GM12801 (cell line): ENCODE measurements at regions not wholly inside any gene's neighbourhood (a gene's known extent, or its start where the extent isn't known, plus 50 kb on each side); places are given as distances from the start of the nearest gene placed in this dataset.

Experiments used
- CTCF ChIP-seq: IDR thresholded peaks from one replicate; pipeline ENCODE4 v1.5.1; 2011; ENCODE audit warnings: control low read depth; ENCODE audit not compliant: insufficient read length; ENCODE audit errors: extremely low read depth

GRCh38 chr17:33968350-33969044 is 286.6 kb upstream of the CCL2 start:
- TF ChIP-seq CTCF: no peak

GRCh38 chr17:33970279-33970678 is 284.8 kb upstream of the CCL2 start:
- no peak for TF ChIP-seq CTCF

- no peak for TF ChIP-seq CTCF
These were observed 282.3 kb upstream of the CCL2 start for GRCh38 chr17:33972763-33973162.

- TF ChIP-seq CTCF: no peak
These were observed 281.6 kb upstream of the CCL2 start for GRCh38 chr17:33973491-33973890.

GRCh38 chr17:33974276-33974675 is 280.8 kb upstream of the CCL2 start:
- TF ChIP-seq CTCF: no peak

GRCh38 chr17:33976831-33977230 is 278.3 kb upstream of the CCL2 start:
- no peak for TF ChIP-seq CTCF

- no peak for TF ChIP-seq CTCF
These were observed 277.2 kb upstream of the CCL2 start for GRCh38 chr17:33977729-33978514.
